ENCODE measurements at regions not wholly inside any gene's neighbourhood (a gene's known extent, or its start where the extent isn't known, plus 50 kb on each side); places are given as distances from the start of the nearest gene placed in this dataset.
A peak's percentile ranks its signal among the peaks of the same experiment; 100 is the strongest.

GRCh38 chr17:79473876-79474440 is 136.9 kb downstream of the RBFOX3 start:
- no peak for DNase-seq (ENCODE audit: low read depth in 1 of 2, low spot score in 2 of 2)
- Histone ChIP-seq H3K27me3 (replicated peaks) (peaks cover 95% of the 10 kb centered on the region), H3K4me1 (replicated peaks) (no peaks in the 10 kb centered on the region), H3K27ac (no peak overlapping the region), H3K36me3 (no peaks in the 10 kb centered on the region), H3K4me3 (no peak overlapping the region), H3K9me3 (replicated peaks) (no peaks in the 10 kb centered on the region)

GRCh38 chr17:79473111-79473875 is 137.6 kb downstream of the RBFOX3 start:
- no peak for DNase-seq (ENCODE audit: low read depth in 1 of 2, low spot score in 2 of 2)
- Histone ChIP-seq H3K9me3 (replicated peaks) (no peaks in the 10 kb centered on the region), H3K27me3 (replicated peaks) (peaks cover 93% of the 10 kb centered on the region), H3K4me1 (replicated peaks) (no peaks in the 10 kb centered on the region), H3K27ac (no peak overlapping the region), H3K4me3 (no peak overlapping the region), H3K36me3 (no peaks in the 10 kb centered on the region)

DNA sequence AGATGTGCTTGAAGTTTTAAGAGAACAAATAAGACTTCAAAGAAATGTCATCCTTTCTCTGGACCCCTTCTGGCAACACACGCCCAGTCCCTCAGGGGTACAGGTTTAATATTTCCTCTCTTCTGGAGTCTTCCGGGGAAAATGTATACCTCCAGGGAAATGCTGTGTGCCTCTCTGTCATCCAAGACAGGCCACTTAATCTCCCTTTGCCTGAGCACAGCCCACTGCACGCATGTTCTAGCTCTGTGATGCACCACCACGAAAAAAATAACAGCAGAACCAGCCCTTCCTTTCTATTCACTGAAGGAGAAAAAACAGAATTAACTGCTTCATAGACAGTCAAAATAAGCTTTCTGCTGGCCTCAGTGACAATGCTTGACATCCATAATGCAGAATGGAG is 140.1 kb downstream of the RBFOX3 start:
- H3K36me3 ChIP-seq = no peaks in the 10 kb centered on the region
- no peaks in the 10 kb centered on the region for H3K9me3 ChIP-seq (replicated peaks)
- no peak overlapping the region for H3K27ac ChIP-seq
- no peak overlapping the region for H3K4me3 ChIP-seq
- DNase-seq (ENCODE audit: low read depth in 1 of 2, low spot score in 2 of 2) = no peak
- H3K4me1 ChIP-seq (replicated peaks) = no peaks in the 10 kb centered on the region
- peaks cover 95% of the 10 kb centered on the region for H3K27me3 ChIP-seq (replicated peaks)

DNA sequence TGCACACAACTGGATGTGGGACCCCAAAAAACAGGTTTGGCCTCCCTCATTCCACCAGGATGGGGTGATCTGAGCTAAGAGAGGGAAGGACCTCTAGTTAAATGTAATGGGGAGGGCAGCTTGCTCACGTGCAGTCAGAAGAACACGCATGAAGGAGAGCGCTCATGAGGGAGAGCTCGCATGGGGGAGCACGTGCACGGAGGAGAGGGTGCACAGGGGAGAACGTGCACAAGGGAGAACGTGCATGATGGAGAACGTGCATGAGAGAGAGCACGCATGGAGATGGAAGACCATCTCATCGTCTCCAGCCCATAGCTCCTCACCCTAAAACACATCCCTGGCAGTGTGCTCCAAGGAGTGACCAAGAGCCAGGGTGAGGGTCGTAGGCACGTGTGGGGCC is 141.2 kb downstream of the RBFOX3 start:
- Histone ChIP-seq H3K4me3 (no peak overlapping the region), H3K4me1 (replicated peaks) (no peaks in the 10 kb centered on the region), H3K36me3 (no peaks in the 10 kb centered on the region), H3K27me3 (replicated peaks) (peaks cover 95% of the 10 kb centered on the region), H3K9me3 (replicated peaks) (no peaks in the 10 kb centered on the region), H3K27ac (no peak overlapping the region)
- no peak for DNase-seq (ENCODE audit: low read depth in 1 of 2, low spot score in 2 of 2)

DNA sequence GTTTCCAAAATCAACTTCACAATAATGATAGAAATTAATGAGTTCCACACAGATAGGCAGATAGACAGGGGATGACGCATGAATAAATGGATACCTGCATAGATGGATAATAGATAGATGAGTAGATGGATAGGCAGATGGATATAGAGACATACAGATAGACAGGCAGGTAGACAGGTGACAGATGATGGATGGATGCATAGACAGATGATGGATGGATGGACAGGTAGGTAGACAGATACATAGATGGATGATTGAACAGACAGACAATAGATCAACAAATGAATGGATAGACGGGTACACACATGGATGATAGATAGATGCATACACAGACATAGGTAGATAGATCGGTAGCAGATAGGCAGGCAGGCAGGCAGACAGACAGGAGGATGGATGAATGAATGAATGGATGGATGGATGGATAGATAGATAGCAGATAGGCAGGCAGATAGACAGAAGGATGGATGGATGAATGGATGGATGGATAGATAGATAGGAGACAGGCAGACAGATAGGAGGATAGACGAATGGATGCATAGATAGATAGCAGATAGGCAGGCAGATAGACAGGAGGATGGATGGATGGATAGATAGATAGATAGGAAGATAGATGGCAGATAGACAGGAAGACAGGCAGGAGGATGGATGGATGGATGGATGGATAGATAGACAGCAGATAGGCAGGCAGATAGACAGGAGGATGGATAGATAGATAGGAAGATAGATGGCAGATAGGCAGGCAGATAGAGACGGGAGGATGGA is 142.5 kb downstream of the RBFOX3 start:
- no peak for DNase-seq (ENCODE audit: low read depth in 1 of 2, low spot score in 2 of 2)

GRCh38 chr17:79466562-79467350 is 144.1 kb downstream of the RBFOX3 start:
- Histone ChIP-seq H3K4me3 (no peak overlapping the region), H3K27me3 (replicated peaks) (peaks cover 79% of the 10 kb centered on the region), H3K36me3 (no peaks in the 10 kb centered on the region), H3K27ac (no peak overlapping the region), H3K9me3 (replicated peaks) (no peaks in the 10 kb centered on the region), H3K4me1 (replicated peaks) (no peaks in the 10 kb centered on the region)
- no peak for DNase-seq (ENCODE audit: low read depth in 1 of 2, low spot score in 2 of 2)

More for the DNA sequence above, 142.5 kb downstream of the RBFOX3 start:
- Histone ChIP-seq H3K4me3 (no peak overlapping the region), H3K27ac (no peak overlapping the region), H3K27me3 (replicated peaks) (peaks cover 92% of the 10 kb centered on the region), H3K4me1 (replicated peaks) (no peaks in the 10 kb centered on the region), H3K36me3 (no peaks in the 10 kb centered on the region), H3K9me3 (replicated peaks) (no peaks in the 10 kb centered on the region)

- Histone ChIP-seq H3K4me1 (replicated peaks) (0 out of 2 replicates have a peak, but pooled peaks cover 4% of the 10 kb centered on the region), H3K9me3 (replicated peaks) (no peaks in the 10 kb centered on the region), H3K4me3 (no peak overlapping the region), H3K36me3 (no peaks in the 10 kb centered on the region), H3K27me3 (replicated peaks) (peaks cover 68% of the 10 kb centered on the region), H3K27ac (no peak overlapping the region)
- DNase-seq (ENCODE audit: low read depth in 1 of 2, low spot score in 2 of 2) = no peak
These were observed 145.2 kb downstream of the RBFOX3 start for GRCh38 chr17:79465681-79466025.

GRCh38 chr17:79465011-79465680 is 145.7 kb downstream of the RBFOX3 start:
- H3K36me3 ChIP-seq = no peaks in the 10 kb centered on the region
- no peak overlapping the region for H3K27ac ChIP-seq
- 0 out of 2 replicates have a peak, but pooled peaks cover 4% of the 10 kb centered on the region for H3K4me1 ChIP-seq (replicated peaks)
- no peak overlapping the region for H3K4me3 ChIP-seq
- DNase-seq (ENCODE audit: low read depth in 1 of 2, low spot score in 2 of 2) = no peak
- H3K27me3 ChIP-seq (replicated peaks) = peaks cover 63% of the 10 kb centered on the region
- no peaks in the 10 kb centered on the region for H3K9me3 ChIP-seq (replicated peaks)

GRCh38 chr17:79464318-79465010 is 146.4 kb downstream of the RBFOX3 start:
- Histone ChIP-seq H3K9me3 (replicated peaks) (no peaks in the 10 kb centered on the region), H3K4me3 (no peak overlapping the region), H3K27ac (no peak overlapping the region), H3K4me1 (replicated peaks) (0 out of 2 replicates have a peak, but pooled peaks cover 4% of the 10 kb centered on the region), H3K36me3 (no peaks in the 10 kb centered on the region), H3K27me3 (replicated peaks) (peaks cover 56% of the 10 kb centered on the region)
- DNase-seq (ENCODE audit: low read depth in 1 of 2, low spot score in 2 of 2) = no peak

GRCh38 chr17:79463421-79464317 is 147.2 kb downstream of the RBFOX3 start:
- no peaks in the 10 kb centered on the region for H3K9me3 ChIP-seq (replicated peaks)
- no peak for DNase-seq (ENCODE audit: low read depth in 1 of 2, low spot score in 2 of 2)

DNA sequence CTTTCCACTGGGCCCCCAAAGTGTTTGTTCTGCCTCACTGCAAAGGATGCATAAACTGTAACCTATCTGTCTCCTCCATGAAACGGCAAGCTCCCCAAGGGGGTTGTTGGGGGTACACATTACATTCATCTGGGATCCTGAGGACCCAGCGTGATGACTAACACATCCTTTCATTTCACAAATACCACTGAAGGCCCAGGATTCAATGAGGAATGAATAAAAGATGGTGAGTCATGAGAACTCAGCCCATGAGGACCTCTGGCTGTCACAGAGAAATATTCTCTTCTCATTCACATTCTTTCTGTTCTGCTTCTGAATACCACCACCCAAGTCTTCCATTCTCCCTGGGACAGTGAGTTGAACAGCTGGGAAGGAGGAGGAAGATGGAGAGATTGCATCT is 149.8 kb downstream of the RBFOX3 start:
- peak in 1 of 2 experiments; percentile 22 for DNase-seq (ENCODE audit: low read depth in 1 of 2, low spot score in 2 of 2)
- Histone ChIP-seq H3K27ac (no peak overlapping the region), H3K4me3 (no peak overlapping the region), H3K4me1 (replicated peaks) (0 out of 2 replicates have a peak, but pooled peaks cover 4% of the 10 kb centered on the region), H3K9me3 (replicated peaks) (no peaks in the 10 kb centered on the region), H3K27me3 (replicated peaks) (peaks cover 39% of the 10 kb centered on the region), H3K36me3 (no peaks in the 10 kb centered on the region)

More at GRCh38 chr17:79463421-79464317, 147.2 kb downstream of the RBFOX3 start:
- 0 out of 2 replicates have a peak, but pooled peaks cover 4% of the 10 kb centered on the region for H3K4me1 ChIP-seq (replicated peaks)
- H3K27me3 ChIP-seq (replicated peaks) = peaks cover 50% of the 10 kb centered on the region
- H3K36me3 ChIP-seq = no peaks in the 10 kb centered on the region
- H3K4me3 ChIP-seq = no peak overlapping the region
- H3K27ac ChIP-seq = no peak overlapping the region

GRCh38 chr17:79459846-79460245 is 151.0 kb downstream of the RBFOX3 start:
- H3K9me3 ChIP-seq (replicated peaks) = no peaks in the 10 kb centered on the region
- no peak overlapping the region for H3K27ac ChIP-seq

More at GRCh38 chr17:79459846-79460245, 151.0 kb downstream of the RBFOX3 start:
- no peak for DNase-seq (ENCODE audit: low read depth in 1 of 2, low spot score in 2 of 2)
- Histone ChIP-seq H3K27me3 (replicated peaks) (peaks cover 39% of the 10 kb centered on the region), H3K4me1 (replicated peaks) (0 out of 2 replicates have a peak, but pooled peaks cover 4% of the 10 kb centered on the region), H3K36me3 (no peaks in the 10 kb centered on the region), H3K4me3 (no peak overlapping the region)

Data from SJSA1 (cell line).